ENCODE measurements at regions not wholly inside any gene's neighbourhood (a gene's known extent, or its start where the extent isn't known, plus 50 kb on each side); places are given as distances from the start of the nearest gene placed in this dataset.

- no peak for DNase-seq
Observed at GRCh38 chr16:86019446-86020047, 120.6 kb downstream of the IRF8 start.

DNA sequence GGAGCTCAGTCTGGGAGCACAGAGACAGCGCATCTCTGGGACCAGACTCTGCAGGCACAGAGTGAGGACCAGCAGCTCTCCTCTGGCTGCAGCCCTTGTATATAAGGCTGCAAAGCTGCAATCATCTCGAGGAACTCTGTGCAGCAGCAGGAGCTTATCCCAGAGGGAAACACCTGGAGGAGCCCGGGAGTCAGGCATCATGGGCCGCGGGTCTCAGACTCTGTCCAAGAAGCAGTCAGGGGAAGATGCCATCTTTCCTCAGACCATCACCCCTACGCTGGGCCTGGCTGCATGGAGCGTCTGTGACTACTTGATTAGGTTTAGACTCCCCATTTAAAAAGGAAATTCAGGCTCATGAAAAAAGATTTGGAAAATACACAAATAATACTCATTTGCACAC is 122.0 kb downstream of the IRF8 start:
- no peak for DNase-seq

- DNase-seq: no peak
Observed at GRCh38 chr16:86022381-86022960, 123.5 kb downstream of the IRF8 start.

GRCh38 chr16:86024210-86024609 is 125.2 kb downstream of the IRF8 start:
- DNase-seq: no peak

DNA sequence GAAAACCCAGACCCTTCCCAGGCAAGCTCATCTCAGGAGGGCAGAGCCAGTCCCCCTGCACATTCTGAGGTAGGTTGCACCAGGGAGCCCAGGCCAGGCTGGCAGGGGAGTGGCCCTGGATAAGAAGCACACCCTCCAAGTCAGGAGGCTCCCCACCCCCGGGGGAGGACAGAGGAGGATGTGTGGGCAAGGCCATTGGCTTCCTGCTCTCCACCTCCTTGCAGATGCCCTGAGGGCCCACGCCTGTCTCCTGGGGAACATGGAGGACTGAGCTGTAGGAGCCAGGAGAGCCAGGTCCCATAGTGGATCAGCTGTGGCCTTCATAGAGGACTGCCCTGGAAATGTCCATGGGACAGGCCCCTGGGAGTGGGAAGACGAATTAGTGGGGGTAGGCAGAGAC is 126.7 kb downstream of the IRF8 start:
- no peak for DNase-seq

DNA sequence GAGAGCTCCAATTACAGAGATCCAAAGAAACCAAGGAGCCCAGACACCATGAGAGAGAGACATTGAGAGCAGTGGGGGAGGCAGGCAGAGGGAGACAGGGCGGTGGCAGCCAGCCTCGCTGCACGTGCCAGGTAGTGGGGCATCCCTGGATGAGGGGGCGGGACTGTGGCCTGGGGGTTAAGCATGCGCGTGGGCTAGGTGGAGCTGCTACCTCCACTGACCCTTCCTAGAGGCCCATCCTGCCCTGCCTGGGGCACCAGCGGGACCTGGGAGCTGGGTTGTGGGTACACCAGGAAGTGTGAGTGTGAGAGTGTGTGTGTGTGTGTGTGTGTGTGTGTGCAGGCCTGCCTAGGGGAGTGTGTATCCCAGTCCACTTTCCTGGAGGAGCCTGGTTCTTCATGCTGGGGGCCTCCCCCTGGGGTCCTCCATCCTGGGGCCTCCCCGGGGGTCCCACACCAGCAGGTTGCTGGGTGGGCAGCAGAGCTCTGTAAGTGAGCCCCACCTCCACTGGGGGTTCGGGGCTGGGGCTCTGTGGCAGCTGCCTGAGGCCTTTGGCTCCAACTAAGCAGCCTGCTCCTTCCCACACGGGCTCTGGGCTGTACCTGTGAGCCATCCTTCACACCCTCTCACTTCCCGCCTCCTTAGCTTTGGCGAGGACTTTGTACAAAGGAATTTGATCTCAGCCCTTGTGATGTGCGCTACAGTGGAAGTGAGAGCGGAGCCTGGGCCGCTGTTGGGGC is 127.4 kb downstream of the IRF8 start:
- no peak for DNase-seq

GRCh38 chr16:86026916-86027315 is 128.0 kb downstream of the IRF8 start:
- DNase-seq: no peak

- DNase-seq: no peak
Observed at GRCh38 chr16:86027373-86028126, 128.6 kb downstream of the IRF8 start.

- DNase-seq: no peak
Observed at GRCh38 chr16:86029131-86029741, 130.3 kb downstream of the IRF8 start.

DNA sequence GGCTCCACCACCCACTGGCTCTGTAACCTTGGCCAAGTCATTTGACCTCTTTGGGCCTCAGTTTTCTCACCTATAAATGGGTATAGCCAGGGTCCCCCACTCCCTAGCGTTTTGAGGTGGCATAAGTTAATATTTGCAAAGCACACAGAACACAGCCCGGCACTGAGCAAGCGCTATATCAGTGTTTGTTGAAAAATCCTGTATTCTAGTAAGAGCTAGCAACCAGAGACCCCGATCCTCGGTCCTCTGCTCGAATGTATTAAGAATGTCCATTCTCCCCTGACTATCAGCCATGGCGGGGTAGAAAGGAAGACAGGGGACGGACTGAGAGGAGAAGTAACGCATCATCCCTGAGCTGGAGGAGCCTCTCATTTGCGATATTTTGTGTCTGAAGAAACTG is 131.2 kb downstream of the IRF8 start:
- no peak for DNase-seq

GRCh38 chr16:86031141-86031678 is 132.2 kb downstream of the IRF8 start:
- DNase-seq: no peak

- no peak for DNase-seq
Observed at GRCh38 chr16:86033016-86033474, 134.1 kb downstream of the IRF8 start.

- no peak for DNase-seq
Observed at GRCh38 chr16:86033971-86034370, 135.0 kb downstream of the IRF8 start.

DNA sequence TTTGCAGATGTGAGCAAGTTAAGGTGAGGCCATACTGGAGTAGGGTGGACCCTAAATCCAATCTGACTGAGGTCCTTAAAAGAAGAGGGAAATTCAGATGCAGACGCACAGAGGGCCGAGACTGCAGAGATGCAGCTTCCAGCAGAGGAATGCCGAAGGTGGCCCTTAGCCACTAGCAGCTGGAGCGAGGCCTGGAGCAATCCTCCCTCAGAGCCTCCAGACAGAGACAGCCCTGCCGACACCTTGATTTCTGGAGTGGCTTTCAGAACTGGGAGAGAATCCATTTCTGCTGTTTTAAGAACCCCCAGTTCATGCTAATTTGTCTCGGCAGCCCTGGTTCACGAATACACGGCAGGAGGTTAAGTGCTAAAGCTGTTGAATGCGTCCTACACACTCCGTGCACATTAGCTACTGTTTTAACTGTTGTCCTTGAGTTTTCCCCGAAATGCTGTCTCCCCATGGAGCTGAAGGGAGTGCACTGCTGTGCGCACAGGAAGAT is 135.5 kb downstream of the IRF8 start:
- no peak for DNase-seq

GRCh38 chr16:86035906-86036305 is 136.9 kb downstream of the IRF8 start:
- no peak for DNase-seq

GRCh38 chr16:86037999-86038925 is 139.3 kb downstream of the IRF8 start:
- no peak for DNase-seq

DNA sequence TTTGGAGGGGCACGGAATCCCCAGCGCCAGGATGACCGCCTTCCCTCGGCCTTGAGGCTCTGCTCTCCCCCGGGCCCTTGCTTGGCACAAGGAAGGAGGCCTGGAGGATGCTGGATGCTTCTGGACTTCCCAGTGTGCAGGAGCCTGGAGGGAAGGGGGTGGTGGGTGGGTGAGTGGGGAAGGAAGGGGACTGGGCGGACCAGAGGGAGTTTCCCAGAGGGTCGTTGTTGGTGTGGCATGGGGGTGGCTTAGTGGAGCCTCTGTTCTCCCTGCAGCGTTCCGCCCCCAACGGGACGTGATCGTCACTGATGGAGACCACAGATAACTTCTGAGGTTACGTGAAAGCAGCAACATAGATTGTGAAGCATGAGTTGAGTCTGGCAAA is 140.0 kb downstream of the IRF8 start:
- DNase-seq: no peak

GRCh38 chr16:86039606-86040005 is 140.6 kb downstream of the IRF8 start:
- no peak for DNase-seq

GRCh38 chr16:86040496-86040895 is 141.5 kb downstream of the IRF8 start:
- DNase-seq: no peak

- no peak for DNase-seq
Observed at GRCh38 chr16:86041215-86041614, 142.3 kb downstream of the IRF8 start.

- no peak for DNase-seq
Observed at GRCh38 chr16:86041807-86042206, 142.8 kb downstream of the IRF8 start.

DNA sequence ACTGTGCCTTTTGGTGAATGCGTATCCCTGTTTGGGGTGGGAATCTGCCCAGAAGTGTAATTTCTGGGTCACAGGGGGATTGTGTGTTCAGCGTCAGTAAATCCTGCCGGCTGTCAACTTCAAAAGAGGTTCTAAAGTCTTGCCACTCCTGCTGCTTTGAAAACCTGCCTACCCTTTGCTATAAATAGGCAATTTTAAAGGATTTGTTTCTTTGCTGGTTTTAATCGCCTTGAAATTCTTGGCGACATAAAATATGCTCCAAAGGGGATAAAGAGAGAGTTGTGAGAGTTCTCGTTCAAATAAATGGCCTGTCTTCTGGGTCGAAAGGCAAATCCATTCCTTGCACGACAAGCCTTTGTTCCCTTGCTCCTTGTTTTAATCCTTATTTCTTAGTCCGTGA is 143.4 kb downstream of the IRF8 start:
- DNase-seq: no peak

Data from T1000 (cell line).